ENCODE measurements at regions not wholly inside any gene's neighbourhood (a gene's known extent, or its start where the extent isn't known, plus 50 kb on each side); places are given as distances from the start of the nearest gene placed in this dataset.

DNA sequence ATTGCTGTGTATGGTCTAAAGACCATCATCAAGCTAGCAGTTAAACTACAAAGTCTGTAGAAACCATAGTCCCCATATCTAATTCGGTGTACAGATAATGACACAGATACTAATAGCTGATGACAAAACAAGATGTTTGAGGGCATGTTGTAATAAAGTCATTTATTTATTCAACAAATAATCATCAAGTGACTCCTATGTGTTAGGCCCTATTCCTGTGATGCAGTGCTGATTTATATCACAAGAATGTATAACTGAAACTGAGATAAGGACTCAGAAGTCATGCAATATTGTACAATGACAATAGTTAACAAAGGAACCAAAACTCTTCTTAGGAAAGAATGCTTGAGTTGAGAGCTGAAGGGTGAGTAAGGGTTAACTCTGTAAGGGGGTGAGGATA lies 315.0 kb upstream of the NR3C2 start:
- BruUV-seq (replicated peaks), result no TSS peak
- H3K9me3 ChIP-seq (ENCODE audit: low read length), result peaks cover 83% of the 10 kb centered on the region
- H3K27me3 ChIP-seq (ENCODE audit: control insufficient read depth in 1 of 2, insufficient read depth in 2 of 2, low read length in 2 of 2), result no peaks in the 10 kb centered on the region
- WGBS (ENCODE audit: low lambda C conversion rate), result 0% methylated on average over 1 of the region's 1 CpG
- ATAC-seq, result no peak
- H3K9ac ChIP-seq (ENCODE audit: insufficient read depth, low read depth, low read length), result no peak overlapping the region
- DNase-seq (ENCODE audit: low spot score), result no peak
- TF ChIP-seq, protein P1, sequence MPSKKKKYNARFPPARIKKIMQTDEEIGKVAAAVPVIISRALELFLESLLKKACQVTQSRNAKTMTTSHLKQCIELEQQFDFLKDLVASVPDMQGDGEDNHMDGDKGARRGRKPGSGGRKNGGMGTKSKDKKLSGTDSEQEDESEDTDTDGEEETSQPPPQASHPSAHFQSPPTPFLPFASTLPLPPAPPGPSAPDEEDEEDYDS (CRISPR knock-in tag; IDR thresholded peaks at IDR 0.05), result no peak
- TF ChIP-seq, protein P2, sequence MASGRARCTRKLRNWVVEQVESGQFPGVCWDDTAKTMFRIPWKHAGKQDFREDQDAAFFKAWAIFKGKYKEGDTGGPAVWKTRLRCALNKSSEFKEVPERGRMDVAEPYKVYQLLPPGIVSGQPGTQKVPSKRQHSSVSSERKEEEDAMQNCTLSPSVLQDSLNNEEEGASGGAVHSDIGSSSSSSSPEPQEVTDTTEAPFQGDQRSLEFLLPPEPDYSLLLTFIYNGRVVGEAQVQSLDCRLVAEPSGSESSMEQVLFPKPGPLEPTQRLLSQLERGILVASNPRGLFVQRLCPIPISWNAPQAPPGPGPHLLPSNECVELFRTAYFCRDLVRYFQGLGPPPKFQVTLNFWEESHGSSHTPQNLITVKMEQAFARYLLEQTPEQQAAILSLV (CRISPR knock-in tag; IDR thresholded peaks at IDR 0.05; ENCODE audit: borderline replicate concordance), result no peak
- no peak for TF ChIP-seq GATAD1 (CRISPR knock-in tag; IDR thresholded peaks at IDR 0.05)
- TF ChIP-seq, protein P3, sequence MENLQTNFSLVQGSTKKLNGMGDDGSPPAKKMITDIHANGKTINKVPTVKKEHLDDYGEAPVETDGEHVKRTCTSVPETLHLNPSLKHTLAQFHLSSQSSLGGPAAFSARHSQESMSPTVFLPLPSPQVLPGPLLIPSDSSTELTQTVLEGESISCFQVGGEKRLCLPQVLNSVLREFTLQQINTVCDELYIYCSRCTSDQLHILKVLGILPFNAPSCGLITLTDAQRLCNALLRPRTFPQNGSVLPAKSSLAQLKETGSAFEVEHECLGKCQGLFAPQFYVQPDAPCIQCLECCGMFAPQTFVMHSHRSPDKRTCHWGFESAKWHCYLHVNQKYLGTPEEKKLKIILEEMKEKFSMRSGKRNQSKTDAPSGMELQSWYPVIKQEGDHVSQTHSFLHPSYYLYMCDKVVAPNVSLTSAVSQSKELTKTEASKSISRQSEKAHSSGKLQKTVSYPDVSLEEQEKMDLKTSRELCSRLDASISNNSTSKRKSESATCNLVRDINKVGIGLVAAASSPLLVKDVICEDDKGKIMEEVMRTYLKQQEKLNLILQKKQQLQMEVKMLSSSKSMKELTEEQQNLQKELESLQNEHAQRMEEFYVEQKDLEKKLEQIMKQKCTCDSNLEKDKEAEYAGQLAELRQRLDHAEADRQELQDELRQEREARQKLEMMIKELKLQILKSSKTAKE (CRISPR knock-in tag; IDR thresholded peaks at IDR 0.05; ENCODE audit: borderline replicate concordance), result no peak
- no peak for TF ChIP-seq EHMT2 (IDR thresholded peaks at IDR 0.05; ENCODE audit: borderline replicate concordance, low read depth, low read length)
- TF ChIP-seq FOXK2 (IDR thresholded peaks at IDR 0.05), result no peak
- no peak for TF ChIP-seq ZNF556 (CRISPR knock-in tag; IDR thresholded peaks at IDR 0.05; ENCODE audit: borderline replicate concordance)
- no peak for TF ChIP-seq NFATC3 (CRISPR knock-in tag; IDR thresholded peaks at IDR 0.05)
- no peak for TF ChIP-seq ZNF121 (CRISPR knock-in tag; IDR thresholded peaks at IDR 0.05)
- TF ChIP-seq SOX6 (IDR thresholded peaks at IDR 0.05), result no peak
- TF ChIP-seq SOX6 (CRISPR knock-in tag; IDR thresholded peaks at IDR 0.05), result no peak
- H3K79me2 ChIP-seq (ENCODE audit: insufficient read depth, low read length), result no peaks in the 10 kb centered on the region
- intact Hi-C loops (cut with micrococcal nuclease; ENCODE audit: unreplicated experiment) (no loop called here), in situ Hi-C loops (cut with HindIII; ENCODE audit: extremely low pct_ligation_motif_present, low pct_unique_long_range_greater_than_20kb) (no loop called here)
- H3K4me1 ChIP-seq (ENCODE audit: insufficient read depth, low read length), result no peaks in the 10 kb centered on the region
- no peaks in the 10 kb centered on the region for H4K20me1 ChIP-seq (ENCODE audit: insufficient read depth, low read length)
- no peak overlapping the region for H3K4me2 ChIP-seq (ENCODE audit: low read depth, low read length)
- CTCF ChIA-PET (ENCODE audit: low intra/inter-chr PET ratio, low total read pairs), result no interaction called here
- POLR2A ChIA-PET, result no interaction called here
- H2AFZ ChIP-seq (ENCODE audit: low read length), result no peak overlapping the region
- FAIRE-seq, result no peak
- H3K27ac ChIP-seq (ENCODE audit: extremely low read length, insufficient read depth, low read length), result no peak overlapping the region
- H3K36me3 ChIP-seq (replicated peaks in 1 of 2; ENCODE audit: control insufficient read depth in 1 of 2, insufficient read depth in 2 of 2, low read length in 2 of 2), result no peaks in the 10 kb centered on the region
- no peak overlapping the region for H3K4me3 ChIP-seq (replicated peaks in 1 of 3; ENCODE audit: insufficient read depth in 1 of 3, low read depth in 2 of 3, low read length in 3 of 3)

Measured in HepG2 (cell line).